OCI-LY1 (cell line): ENCODE measurements at regions not wholly inside any gene's neighbourhood (a gene's known extent, or its start where the extent isn't known, plus 50 kb on each side); places are given as distances from the start of the nearest gene placed in this dataset.

Source experiments
- H2AFZ ChIP-seq: fragments of 200-600 bp; sonication (generic), shearing (Covaris generic); 2 replicates; pipeline ENCODE4 v1.6.0; 2014; ENCODE audit warnings: antibody characterized with exemption, mild to moderate bottlenecking, low read length
- H3F3A ChIP-seq: fragments of 200-600 bp; sonication (generic), shearing (Covaris generic); 2 replicates; pipeline ENCODE4 v1.6.0; 2014; ENCODE audit warnings: mild to moderate bottlenecking, antibody characterized with exemption, low read length, moderate library complexity; ENCODE audit not compliant: insufficient read depth
- H3K27ac ChIP-seq: fragments of 200-600 bp; sonication (generic); 2 replicates; pipeline ENCODE4 v1.5.1; 2014; ENCODE audit warnings: low read length, mixed run types, mild to moderate bottlenecking, low read depth; ENCODE audit not compliant: poor library complexity, severe bottlenecking
- H3K27me3 ChIP-seq: fragments of 200-600 bp; sonication (generic); 2 replicates; pipeline ENCODE4 v1.6.0; 2014; ENCODE audit warnings: antibody characterized with exemption, mild to moderate bottlenecking, low read length, moderate library complexity; ENCODE audit not compliant: insufficient read depth
- H3K36me3 ChIP-seq: fragments of 200-600 bp; sonication (generic); 2 replicates; pipeline ENCODE4 v1.6.1; 2014; ENCODE audit warnings: mild to moderate bottlenecking, antibody characterized with exemption, low read length, moderate library complexity, mixed read lengths; ENCODE audit not compliant: insufficient read depth
- H3K4me1 ChIP-seq: fragments of 200-600 bp; sonication (generic); 2 replicates; pipeline ENCODE4 v1.5.1; 2014; ENCODE audit warnings: mild to moderate bottlenecking, low read length, moderate library complexity; ENCODE audit not compliant: insufficient read depth, severe bottlenecking
- H3K4me2 ChIP-seq: fragments of 200-600 bp; sonication (generic), shearing (Covaris generic); 2 replicates; pipeline ENCODE4 v1.6.1; 2014; ENCODE audit warnings: low read length
- H3K4me3 ChIP-seq: fragments of 200-600 bp; sonication (generic); 2 replicates; pipeline ENCODE4 v1.5.1; 2014; ENCODE audit warnings: low read length, low read depth, mild to moderate bottlenecking, mixed read lengths; ENCODE audit not compliant: poor library complexity, severe bottlenecking
- H3K79me2 ChIP-seq: fragments of 200-600 bp; shearing (Covaris generic); 2 replicates; pipeline ENCODE4 v1.6.1; 2016; ENCODE audit warnings: mixed run types, low read length, mixed read lengths; ENCODE audit not compliant: insufficient read depth
- H3K9ac ChIP-seq: fragments of 200-600 bp; sonication (generic), shearing (Covaris generic); 2 replicates; pipeline ENCODE4 v1.6.1; 2014; ENCODE audit warnings: mild to moderate bottlenecking, low read length, mixed read lengths
- H3K9me2 ChIP-seq: fragments of 200-600 bp; sonication (generic), shearing (Covaris generic); 2 replicates; pipeline ENCODE4 v1.6.1; 2014; ENCODE audit warnings: low read depth, mild to moderate bottlenecking, low read length, mixed read lengths
- H3K9me3 ChIP-seq: fragments of 200-600 bp; shearing (Covaris generic); 2 replicates; pipeline ENCODE4 v1.6.1; 2014; ENCODE audit warnings: low read length, mixed read lengths
- H4K20me1 ChIP-seq: fragments of 200-600 bp; sonication (generic), shearing (Covaris generic); 2 replicates; pipeline ENCODE4 v1.6.0; 2016; ENCODE audit warnings: mild to moderate bottlenecking, low read length; ENCODE audit not compliant: insufficient read depth
- CTCF ChIP-seq: fragments of 200-600 bp; sonication (generic), shearing (Covaris generic); IDR thresholded peaks from 2 replicates; pipeline ENCODE4 v1.5.1; 2017; ENCODE audit warnings: mild to moderate bottlenecking, antibody characterized with exemption, low read length, moderate library complexity, mixed read lengths
- EZH2 ChIP-seq: fragments of 200-600 bp; sonication (generic), shearing (Covaris generic); IDR thresholded peaks from 2 replicates; pipeline ENCODE4 v1.8.0; 2017; ENCODE audit warnings: borderline replicate concordance, mixed run types, mild to moderate bottlenecking, antibody characterized with exemption, low read length, moderate library complexity, mixed read lengths

GRCh38 chr16:80233097-80233835 lies 307.5 kb upstream of the DYNLRB2 start:
- no peaks in the 10 kb centered on the region for H3K4me1 ChIP-seq
- H4K20me1 ChIP-seq: no peaks in the 10 kb centered on the region
- no peak overlapping the region for H2AFZ ChIP-seq
- H3K9me2 ChIP-seq: no peaks in the 10 kb centered on the region
- H3K79me2 ChIP-seq: no peaks in the 10 kb centered on the region
- TF ChIP-seq EZH2 (no peak), CTCF (no peak)
- H3K27me3 ChIP-seq: no peaks in the 10 kb centered on the region
- no peak overlapping the region for H3K4me2 ChIP-seq
- no peak overlapping the region for H3K27ac ChIP-seq
- no peak overlapping the region for H3K9ac ChIP-seq
- H3K36me3 ChIP-seq: no peaks in the 10 kb centered on the region
- H3K4me3 ChIP-seq: no peak overlapping the region
- H3F3A ChIP-seq: no peaks in the 10 kb centered on the region
- no peaks in the 10 kb centered on the region for H3K9me3 ChIP-seq

- H3K79me2 ChIP-seq: no peaks in the 10 kb centered on the region
- H3K9me2 ChIP-seq: no peaks in the 10 kb centered on the region
- H3K9ac ChIP-seq: no peak overlapping the region
- no peak for TF ChIP-seq EZH2
- no peak for TF ChIP-seq CTCF
- no peaks in the 10 kb centered on the region for H3K27me3 ChIP-seq
- no peaks in the 10 kb centered on the region for H3K9me3 ChIP-seq
- H2AFZ ChIP-seq: no peak overlapping the region
- H3K4me2 ChIP-seq: no peak overlapping the region
- no peaks in the 10 kb centered on the region for H4K20me1 ChIP-seq
- no peaks in the 10 kb centered on the region for H3F3A ChIP-seq
- no peak overlapping the region for H3K27ac ChIP-seq
- no peak overlapping the region for H3K4me3 ChIP-seq
- H3K36me3 ChIP-seq: no peaks in the 10 kb centered on the region
- no peaks in the 10 kb centered on the region for H3K4me1 ChIP-seq
Measured at GRCh38 chr16:80231888-80232287, 308.9 kb upstream of the DYNLRB2 start.

- H3K9ac ChIP-seq: no peak overlapping the region
- no peaks in the 10 kb centered on the region for H3K4me1 ChIP-seq
- no peak overlapping the region for H3K4me2 ChIP-seq
- no peak for TF ChIP-seq EZH2
- TF ChIP-seq CTCF: no peak
- no peaks in the 10 kb centered on the region for H3K27me3 ChIP-seq
- H3K79me2 ChIP-seq: no peaks in the 10 kb centered on the region
- H3K27ac ChIP-seq: no peak overlapping the region
- no peaks in the 10 kb centered on the region for H3K9me3 ChIP-seq
- no peaks in the 10 kb centered on the region for H3F3A ChIP-seq
- no peaks in the 10 kb centered on the region for H3K9me2 ChIP-seq
- H4K20me1 ChIP-seq: no peaks in the 10 kb centered on the region
- H3K4me3 ChIP-seq: no peak overlapping the region
- no peaks in the 10 kb centered on the region for H3K36me3 ChIP-seq
- H2AFZ ChIP-seq: no peak overlapping the region
Measured at GRCh38 chr16:80231121-80231520, 309.7 kb upstream of the DYNLRB2 start.
